Breast epithelium (tissue), 3 donors: ENCODE measurements at regions not wholly inside any gene's neighbourhood (a gene's known extent, or its start where the extent isn't known, plus 50 kb on each side); places are given as distances from the start of the nearest gene placed in this dataset.

Source experiments
- POLR2A ChIP-seq: fragments of 450-650 bp; IDR thresholded peaks from one replicate; pipeline ENCODE4 v1.6.1; 2016; ENCODE audit warnings: antibody characterized with exemption, mild to moderate bottlenecking, moderate library complexity
- POLR2AphosphoS5 ChIP-seq, 3 donors: sonication (generic); formaldehyde crosslinking; IDR thresholded peaks; one replicate each; pipeline ENCODE4 v1.6.1; 2017; ENCODE audit warnings: antibody characterized with exemption in 3 of 3
- TF ChIP-seq, protein P1 (sequence below), 3 donors: fragments of 450-650 bp; IDR thresholded peaks; one replicate each; pipeline ENCODE4 v1.5.1; 2016 to 2017; ENCODE audit warnings: antibody characterized with exemption in 3 of 3, mild to moderate bottlenecking in 3 of 3, moderate library complexity in 3 of 3

DNA sequence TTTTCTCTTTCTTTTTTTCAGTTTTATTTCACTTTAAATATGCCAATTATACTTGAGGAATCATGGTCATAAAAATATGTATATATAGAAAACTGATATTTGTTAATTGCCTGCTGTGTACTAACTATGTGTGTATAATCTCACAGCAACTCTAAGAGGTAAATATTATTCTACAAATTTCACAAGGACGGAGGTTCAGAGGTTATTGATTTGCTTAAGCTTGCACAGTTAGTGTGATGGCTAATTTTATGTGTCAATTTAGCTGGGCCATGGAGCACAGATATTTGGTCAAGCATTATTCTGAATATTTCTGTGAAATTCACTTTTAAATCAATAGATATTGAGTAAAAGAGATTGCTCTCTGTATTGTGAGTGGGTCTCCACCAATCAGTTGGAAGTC lies 75.7 kb upstream of the CENPW start:
- TF ChIP-seq POLR2A (no peak), POLR2AphosphoS5 (IDR thresholded peaks at IDR 0.05) (no peak)
- TF ChIP-seq, protein P1, sequence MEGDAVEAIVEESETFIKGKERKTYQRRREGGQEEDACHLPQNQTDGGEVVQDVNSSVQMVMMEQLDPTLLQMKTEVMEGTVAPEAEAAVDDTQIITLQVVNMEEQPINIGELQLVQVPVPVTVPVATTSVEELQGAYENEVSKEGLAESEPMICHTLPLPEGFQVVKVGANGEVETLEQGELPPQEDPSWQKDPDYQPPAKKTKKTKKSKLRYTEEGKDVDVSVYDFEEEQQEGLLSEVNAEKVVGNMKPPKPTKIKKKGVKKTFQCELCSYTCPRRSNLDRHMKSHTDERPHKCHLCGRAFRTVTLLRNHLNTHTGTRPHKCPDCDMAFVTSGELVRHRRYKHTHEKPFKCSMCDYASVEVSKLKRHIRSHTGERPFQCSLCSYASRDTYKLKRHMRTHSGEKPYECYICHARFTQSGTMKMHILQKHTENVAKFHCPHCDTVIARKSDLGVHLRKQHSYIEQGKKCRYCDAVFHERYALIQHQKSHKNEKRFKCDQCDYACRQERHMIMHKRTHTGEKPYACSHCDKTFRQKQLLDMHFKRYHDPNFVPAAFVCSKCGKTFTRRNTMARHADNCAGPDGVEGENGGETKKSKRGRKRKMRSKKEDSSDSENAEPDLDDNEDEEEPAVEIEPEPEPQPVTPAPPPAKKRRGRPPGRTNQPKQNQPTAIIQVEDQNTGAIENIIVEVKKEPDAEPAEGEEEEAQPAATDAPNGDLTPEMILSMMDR (IDR thresholded peaks at IDR 0.05), result no peak
